Thymus (tissue), 11 donors: ENCODE measurements at regions not wholly inside any gene's neighbourhood (a gene's known extent, or its start where the extent isn't known, plus 50 kb on each side); places are given as distances from the start of the nearest gene placed in this dataset.
A peak's percentile ranks its signal among the peaks of the same experiment; 100 is the strongest.

ENCODE experiments used
- DNase-seq, 9 donors: peaks; one replicate each; pipeline ENCODE4 v3.0.0-alpha.2; 2013; ENCODE audit warnings: low spot score in 9 of 9, low read depth in 6 of 9, missing footprints in 1 of 9
- H3K27ac ChIP-seq, 2 donors: one replicate each; pipeline ENCODE4 v1.5.1; 2013; ENCODE audit warnings: control low read depth in 1 of 2, low read depth in 1 of 2, low read length in 1 of 2, mild to moderate bottlenecking in 1 of 2, moderate library complexity in 1 of 2
- H3K27me3 ChIP-seq, 2 donors: one replicate each; pipeline ENCODE4 v1.5.1; 2013; ENCODE audit warnings: low read length in 1 of 2; ENCODE audit not compliant: control insufficient read depth in 2 of 2, insufficient read depth in 1 of 2
- H3K36me3 ChIP-seq, 2 donors: one replicate each; pipeline ENCODE4 v1.5.1; 2013; ENCODE audit warnings: low read length in 1 of 2, mild to moderate bottlenecking in 1 of 2, moderate library complexity in 1 of 2; ENCODE audit not compliant: control insufficient read depth in 2 of 2, insufficient read depth in 2 of 2
- H3K4me1 ChIP-seq, 2 donors: one replicate each; pipeline ENCODE4 v1.5.1; 2013; ENCODE audit warnings: low read length in 2 of 2; ENCODE audit not compliant: control insufficient read depth in 2 of 2, insufficient read depth in 2 of 2
- H3K4me3 ChIP-seq, 2 donors: one replicate each; pipeline ENCODE4 v1.5.1; 2013; ENCODE audit warnings: low read length in 2 of 2, control low read depth in 1 of 2, mild to moderate bottlenecking in 1 of 2
- H3K9me3 ChIP-seq, 2 donors: one replicate each; pipeline ENCODE4 v1.5.1; 2013; ENCODE audit warnings: low read length in 1 of 2, mild to moderate bottlenecking in 1 of 2; ENCODE audit not compliant: control insufficient read depth in 2 of 2, insufficient read depth in 1 of 2
- WGBS: extraction: QIAGEN DNeasy Blood & Tissue Kit; methylation state at CpG from one replicate; pipeline ENCODE4 v1.1.7; 2013; 5-methylcytosine and 5-hydroxymethylcytosine counted together
- donor health status: healthy.

- Histone ChIP-seq H3K27me3 (no peaks in the 10 kb centered on the region), H3K4me1 (no peaks in the 10 kb centered on the region), H3K4me3 (no peak overlapping the region), H3K9me3 (no peaks in the 10 kb centered on the region), H3K36me3 (no peaks in the 10 kb centered on the region), H3K27ac (no peak overlapping the region)
- WGBS = 96% methylated on average over 3 of the region's 3 CpGs
- DNase-seq = no peak
Measured at GRCh38 chr16:72409423-72409822, 237.5 kb upstream of the PMFBP1 start.

GRCh38 chr16:72406390-72406789 is 234.4 kb upstream of the PMFBP1 start:
- no peak for DNase-seq
- no peak overlapping the region for H3K4me3 ChIP-seq
- no peak overlapping the region for H3K27ac ChIP-seq
- H3K9me3 ChIP-seq = no peaks in the 10 kb centered on the region
- H3K27me3 ChIP-seq = no peaks in the 10 kb centered on the region
- H3K36me3 ChIP-seq = no peaks in the 10 kb centered on the region
- H3K4me1 ChIP-seq = no peaks in the 10 kb centered on the region
- WGBS = 99% methylated on average over 1 of the region's 1 CpG

GRCh38 chr16:72404299-72404698 is 232.3 kb upstream of the PMFBP1 start:
- H3K36me3 ChIP-seq = no peaks in the 10 kb centered on the region
- no peak overlapping the region for H3K27ac ChIP-seq
- no peaks in the 10 kb centered on the region for H3K4me1 ChIP-seq
- no peak for DNase-seq
- no peaks in the 10 kb centered on the region for H3K27me3 ChIP-seq
- H3K4me3 ChIP-seq = no peak overlapping the region
- no peaks in the 10 kb centered on the region for H3K9me3 ChIP-seq

DNA sequence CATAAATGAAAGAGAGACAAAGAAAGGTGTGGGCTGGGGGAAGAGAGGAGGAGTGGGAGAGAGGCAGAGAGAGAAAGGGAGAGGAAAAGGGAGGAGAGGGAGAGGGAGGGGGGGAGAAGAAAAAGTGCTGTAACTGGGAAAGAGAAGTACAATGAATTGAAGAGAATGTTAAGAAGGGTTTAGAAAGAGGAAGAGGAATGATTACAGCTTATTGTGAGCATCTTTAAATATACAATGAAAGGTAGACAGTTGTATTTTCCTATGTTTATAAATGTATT is 229.1 kb upstream of the PMFBP1 start:
- Histone ChIP-seq H3K4me3 (no peak overlapping the region), H3K27me3 (no peaks in the 10 kb centered on the region)
- no peak for DNase-seq

GRCh38 chr16:72400257-72401083 is 228.5 kb upstream of the PMFBP1 start:
- H3K27me3 ChIP-seq = no peaks in the 10 kb centered on the region
- DNase-seq = peak; percentile 9 to 75 (median 53)
- WGBS = 60% methylated on average over 6 of the region's 6 CpGs
- H3K36me3 ChIP-seq = no peaks in the 10 kb centered on the region
- no peak overlapping the region for H3K4me3 ChIP-seq
- no peak overlapping the region for H3K27ac ChIP-seq
- H3K9me3 ChIP-seq = no peaks in the 10 kb centered on the region
- no peaks in the 10 kb centered on the region for H3K4me1 ChIP-seq

More for the DNA sequence above, 229.1 kb upstream of the PMFBP1 start:
- Histone ChIP-seq H3K27ac (no peak overlapping the region), H3K9me3 (no peaks in the 10 kb centered on the region), H3K4me1 (no peaks in the 10 kb centered on the region), H3K36me3 (no peaks in the 10 kb centered on the region)

GRCh38 chr16:72399811-72400210 is 227.9 kb upstream of the PMFBP1 start:
- Histone ChIP-seq H3K4me3 (no peak overlapping the region), H3K9me3 (no peaks in the 10 kb centered on the region), H3K27me3 (no peaks in the 10 kb centered on the region), H3K36me3 (no peaks in the 10 kb centered on the region), H3K27ac (no peak overlapping the region), H3K4me1 (no peaks in the 10 kb centered on the region)
- DNase-seq = no peak
- 96% methylated on average over 1 of the region's 1 CpG for WGBS

GRCh38 chr16:72397876-72398275 is 225.9 kb upstream of the PMFBP1 start:
- Histone ChIP-seq H3K27ac (no peak overlapping the region), H3K4me3 (no peak overlapping the region), H3K36me3 (no peaks in the 10 kb centered on the region), H3K9me3 (no peaks in the 10 kb centered on the region), H3K4me1 (no peaks in the 10 kb centered on the region), H3K27me3 (no peaks in the 10 kb centered on the region)
- no peak for DNase-seq

DNA sequence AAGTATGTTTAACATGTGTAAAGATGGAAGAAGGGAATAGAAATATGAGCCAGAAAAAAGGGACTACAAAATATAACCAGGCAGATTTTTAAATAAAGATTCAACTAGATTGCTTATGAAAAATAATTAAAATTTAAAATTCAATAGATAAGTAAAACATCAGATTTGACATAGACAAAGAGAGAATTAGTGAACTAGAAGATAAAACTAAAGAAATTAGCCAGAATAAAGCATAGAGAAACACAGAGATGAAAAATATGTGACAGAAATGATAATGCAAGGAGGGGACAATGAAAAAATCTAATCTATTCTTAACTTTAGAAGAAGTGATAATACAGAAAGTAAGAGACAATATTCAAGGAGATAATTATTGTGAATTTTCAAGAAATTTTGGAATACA is 222.6 kb upstream of the PMFBP1 start:
- no peak overlapping the region for H3K4me3 ChIP-seq
- no peaks in the 10 kb centered on the region for H3K4me1 ChIP-seq
- no peak for DNase-seq
- H3K27me3 ChIP-seq = no peaks in the 10 kb centered on the region
- no peaks in the 10 kb centered on the region for H3K36me3 ChIP-seq
- H3K27ac ChIP-seq = no peak overlapping the region
- H3K9me3 ChIP-seq = no peaks in the 10 kb centered on the region

GRCh38 chr16:72389791-72390190 is 217.8 kb upstream of the PMFBP1 start:
- no peaks in the 10 kb centered on the region for H3K27me3 ChIP-seq
- H3K36me3 ChIP-seq = no peaks in the 10 kb centered on the region
- no peaks in the 10 kb centered on the region for H3K4me1 ChIP-seq
- no peak overlapping the region for H3K27ac ChIP-seq
- no peak for DNase-seq
- H3K9me3 ChIP-seq = no peaks in the 10 kb centered on the region
- 99% methylated on average over 3 of the region's 3 CpGs for WGBS
- no peak overlapping the region for H3K4me3 ChIP-seq

GRCh38 chr16:72388007-72388406 is 216.1 kb upstream of the PMFBP1 start:
- no peaks in the 10 kb centered on the region for H3K36me3 ChIP-seq
- no peaks in the 10 kb centered on the region for H3K4me1 ChIP-seq
- no peak overlapping the region for H3K27ac ChIP-seq
- no peaks in the 10 kb centered on the region for H3K27me3 ChIP-seq
- H3K9me3 ChIP-seq = no peaks in the 10 kb centered on the region
- no peak overlapping the region for H3K4me3 ChIP-seq
- no peak for DNase-seq
